Breast epithelium (tissue), 3 donors: ENCODE measurements at regions not wholly inside any gene's neighbourhood (a gene's known extent, or its start where the extent isn't known, plus 50 kb on each side); places are given as distances from the start of the nearest gene placed in this dataset.

Source experiments
- CTCF ChIP-seq, 3 donors: fragments of 450-650 bp; IDR thresholded peaks; one replicate each; pipeline ENCODE4 v1.5.1; 2016 to 2017; ENCODE audit warnings: antibody characterized with exemption in 3 of 3, mild to moderate bottlenecking in 3 of 3, moderate library complexity in 3 of 3
- POLR2A ChIP-seq: fragments of 450-650 bp; IDR thresholded peaks from one replicate; pipeline ENCODE4 v1.6.1; 2016; ENCODE audit warnings: antibody characterized with exemption, mild to moderate bottlenecking, moderate library complexity
- POLR2AphosphoS5 ChIP-seq, 3 donors: sonication (generic); formaldehyde crosslinking; IDR thresholded peaks; one replicate each; pipeline ENCODE4 v1.6.1; 2017; ENCODE audit warnings: antibody characterized with exemption in 3 of 3

- TF ChIP-seq CTCF (IDR thresholded peaks at IDR 0.05): no peak
- no peak for TF ChIP-seq POLR2A
- no peak for TF ChIP-seq POLR2AphosphoS5 (IDR thresholded peaks at IDR 0.05)
Measured at GRCh38 chr3:115244350-115244749, 97.3 kb upstream of the ZBTB20 start.
